GM21526 (cell line): ENCODE measurements at regions not wholly inside any gene's neighbourhood (a gene's known extent, or its start where the extent isn't known, plus 50 kb on each side); places are given as distances from the start of the nearest gene placed in this dataset.

Source experiments
- ATAC-seq: cut with Tn5 transposase; IDR thresholded peaks from one replicate; pipeline ENCODE4 v1.9.1; 2021; ENCODE audit warnings: moderate library complexity; ENCODE audit not compliant: unreplicated experiment, low FRiP score

- no peak for ATAC-seq
These were observed 220.1 kb downstream of the TEX36 start for GRCh38 chr10:125462845-125463244.

GRCh38 chr10:125460326-125460725 is 222.6 kb downstream of the TEX36 start:
- no peak for ATAC-seq

- no peak for ATAC-seq
These were observed 225.6 kb downstream of the TEX36 start for GRCh38 chr10:125457406-125457805.

DNA sequence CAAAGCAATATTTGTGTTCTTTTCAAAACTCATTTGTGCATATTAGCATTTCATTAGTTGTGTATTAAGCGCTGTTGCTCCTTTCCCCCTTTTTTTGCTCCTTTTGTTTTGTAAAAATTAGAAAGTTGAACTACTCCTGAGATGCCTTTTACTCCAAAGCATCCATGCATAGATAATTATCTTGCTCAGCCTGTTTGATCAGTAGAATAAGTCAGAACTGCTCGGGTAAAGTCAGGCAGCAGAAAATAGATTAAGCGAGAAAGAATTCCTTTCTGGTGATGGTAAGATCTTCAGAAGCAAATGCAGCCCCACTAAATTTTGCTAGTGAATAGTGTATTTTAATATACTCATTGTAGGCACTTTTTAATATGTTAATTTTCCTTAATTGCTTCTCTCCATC is 227.1 kb downstream of the TEX36 start:
- ATAC-seq, result no peak

GRCh38 chr10:125455431-125455830 is 227.5 kb downstream of the TEX36 start:
- ATAC-seq, result no peak

- ATAC-seq, result no peak
These were observed 231.6 kb downstream of the TEX36 start for GRCh38 chr10:125451319-125451718.

GRCh38 chr10:125450218-125450617 is 232.7 kb downstream of the TEX36 start:
- no peak for ATAC-seq

GRCh38 chr10:125449571-125449970 is 233.4 kb downstream of the TEX36 start:
- ATAC-seq, result no peak

GRCh38 chr10:125448596-125448995 is 234.4 kb downstream of the TEX36 start:
- no peak for ATAC-seq

DNA sequence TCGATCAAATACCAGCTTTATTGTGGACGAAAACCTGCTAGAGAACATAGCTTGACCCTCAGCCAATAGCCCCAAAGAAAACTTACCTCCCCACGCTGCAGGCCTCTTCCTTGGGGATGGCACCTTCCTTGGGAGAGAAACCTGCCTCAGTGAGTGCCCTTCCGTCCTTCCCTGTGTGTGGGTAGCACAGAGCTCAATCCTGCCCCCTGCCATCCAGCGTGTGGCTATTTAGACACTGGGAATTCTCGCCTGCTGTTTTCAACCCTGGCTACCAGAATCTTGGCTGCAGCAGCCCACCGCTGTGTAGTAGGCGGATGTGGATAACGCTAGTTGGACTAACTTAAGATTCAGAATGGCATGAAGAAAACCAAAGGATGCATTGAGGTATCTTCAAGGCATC is 238.2 kb downstream of the TEX36 start:
- ATAC-seq, result no peak

DNA sequence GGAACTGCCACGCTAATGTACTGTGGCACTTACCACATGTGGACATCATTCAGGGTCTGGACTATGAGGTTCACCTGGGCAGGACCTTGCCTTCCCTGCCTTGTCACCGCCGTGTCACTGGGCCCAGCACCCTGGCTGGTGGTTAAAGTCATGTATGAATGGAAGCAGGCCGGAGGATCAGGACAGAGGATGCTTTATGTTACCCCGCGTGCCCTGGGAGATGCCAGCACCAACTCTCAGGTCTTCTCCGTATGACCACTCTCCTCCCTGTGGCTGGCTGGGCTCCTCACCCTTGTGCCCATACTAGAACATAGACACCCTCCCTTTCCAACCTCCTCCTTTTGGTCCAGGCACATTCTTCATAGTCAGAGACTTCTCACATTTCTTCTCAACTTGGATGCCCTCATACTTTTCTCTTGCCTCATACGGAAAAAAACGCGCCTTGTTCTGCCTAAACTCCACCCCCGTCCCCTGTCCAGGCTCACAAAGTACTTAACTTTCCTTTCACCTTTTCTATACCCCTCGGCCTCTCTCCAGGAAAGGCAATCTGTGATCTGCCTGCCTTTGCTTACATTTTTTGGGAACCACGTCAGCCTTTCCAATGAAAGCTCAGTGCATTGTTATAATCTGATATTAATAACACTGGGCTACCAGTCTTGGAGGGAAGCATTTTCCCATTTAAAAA is 240.0 kb downstream of the TEX36 start:
- no peak for ATAC-seq

GRCh38 chr10:125441151-125441550 is 241.8 kb downstream of the TEX36 start:
- ATAC-seq, result no peak

DNA sequence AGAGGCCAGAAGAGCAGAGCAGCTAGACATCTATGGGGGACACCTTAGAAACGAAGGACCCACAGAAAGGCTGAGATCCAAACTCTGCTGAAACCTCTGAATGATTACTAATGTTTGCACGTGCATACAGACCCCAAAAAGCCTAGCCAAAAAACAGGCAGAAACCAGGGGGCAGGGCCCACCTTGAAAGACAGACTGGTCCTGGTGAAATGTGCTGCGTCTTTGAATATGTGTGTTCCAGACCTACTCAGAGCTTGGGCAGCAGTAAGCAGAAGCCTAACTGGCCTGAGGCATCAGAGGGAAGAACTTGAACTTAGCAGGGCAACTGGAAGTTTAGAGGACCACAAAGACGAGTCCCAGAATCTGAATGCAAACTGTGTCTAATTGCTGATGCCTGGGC is 251.8 kb downstream of the TEX36 start:
- ATAC-seq, result no peak

- no peak for ATAC-seq
These were observed 254.9 kb downstream of the TEX36 start for GRCh38 chr10:125428054-125428453.

DNA sequence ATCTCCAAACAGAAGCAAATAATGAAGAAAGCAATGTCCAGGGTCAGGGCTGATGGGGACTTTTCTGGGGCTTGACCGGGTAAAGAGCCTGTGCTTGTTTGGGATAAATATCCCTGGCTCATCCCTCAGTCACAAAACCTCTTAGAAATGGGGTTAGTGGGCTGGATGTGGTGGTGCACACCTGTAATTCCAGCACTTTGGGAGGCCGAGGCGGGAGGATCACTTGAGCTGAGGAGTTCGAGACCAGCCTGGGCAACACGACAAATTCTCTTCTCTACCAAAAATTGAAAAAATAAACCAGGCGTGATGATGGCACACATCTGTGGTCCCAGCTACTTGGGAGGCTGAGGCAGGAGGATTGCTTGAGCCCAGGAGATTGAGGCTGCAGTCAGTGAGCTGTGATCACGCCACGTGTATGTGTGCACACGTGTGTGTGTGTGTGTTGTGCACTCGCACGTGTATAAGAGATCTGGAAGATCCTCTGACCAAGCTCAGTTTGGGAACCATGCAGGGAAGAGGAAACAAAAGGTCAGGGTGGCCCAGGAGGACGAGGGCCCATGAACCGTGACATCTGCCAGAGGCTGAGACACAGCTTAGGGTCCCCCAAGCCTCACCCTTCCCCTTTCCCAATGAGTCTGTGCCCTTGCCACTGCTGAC is 258.6 kb downstream of the TEX36 start:
- no peak for ATAC-seq

- ATAC-seq, result no peak
These were observed 259.4 kb downstream of the TEX36 start for GRCh38 chr10:125423569-125423968.

- ATAC-seq, result no peak
These were observed 259.5 kb upstream of the CTBP2 start for GRCh38 chr10:125419831-125420230.

DNA sequence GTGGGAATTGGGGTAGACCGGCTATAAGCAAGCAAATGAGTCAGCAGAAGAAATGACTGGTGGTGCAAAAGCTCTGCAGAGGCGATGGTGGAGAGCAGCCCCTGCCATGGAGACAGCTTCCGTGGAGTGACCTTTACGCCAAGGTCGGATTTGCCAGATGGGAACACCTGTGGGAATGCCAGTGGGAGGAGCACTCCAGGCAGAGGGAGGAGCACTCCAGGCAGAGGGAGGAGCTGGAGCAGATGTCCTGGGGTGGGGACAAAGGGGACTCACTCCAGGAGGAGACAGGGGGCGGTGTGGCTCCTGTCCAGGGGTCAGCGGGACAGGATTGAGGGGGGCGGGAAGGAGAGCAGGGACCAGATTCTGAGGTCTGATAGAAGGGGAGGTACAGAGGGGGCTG is 258.8 kb upstream of the CTBP2 start:
- ATAC-seq, result no peak

GRCh38 chr10:125417605-125418004 is 257.2 kb upstream of the CTBP2 start:
- ATAC-seq, result no peak

DNA sequence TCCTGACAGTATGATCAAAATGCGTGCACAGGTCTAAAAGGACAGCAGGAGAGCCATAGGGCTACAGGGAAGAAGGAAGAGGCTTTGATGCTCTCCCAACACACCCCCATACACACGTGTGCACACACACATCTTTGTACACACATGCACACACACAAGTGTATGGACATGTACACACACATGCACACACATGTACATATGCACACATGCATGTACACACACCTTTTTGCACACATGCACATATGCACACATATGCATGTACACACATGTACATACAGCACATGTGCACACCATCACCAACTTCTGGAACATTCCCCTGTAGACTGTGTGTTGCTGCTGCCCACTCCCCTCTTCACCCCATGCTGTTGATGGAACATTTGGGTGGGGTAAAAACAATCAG is 255.6 kb upstream of the CTBP2 start:
- no peak for ATAC-seq

DNA sequence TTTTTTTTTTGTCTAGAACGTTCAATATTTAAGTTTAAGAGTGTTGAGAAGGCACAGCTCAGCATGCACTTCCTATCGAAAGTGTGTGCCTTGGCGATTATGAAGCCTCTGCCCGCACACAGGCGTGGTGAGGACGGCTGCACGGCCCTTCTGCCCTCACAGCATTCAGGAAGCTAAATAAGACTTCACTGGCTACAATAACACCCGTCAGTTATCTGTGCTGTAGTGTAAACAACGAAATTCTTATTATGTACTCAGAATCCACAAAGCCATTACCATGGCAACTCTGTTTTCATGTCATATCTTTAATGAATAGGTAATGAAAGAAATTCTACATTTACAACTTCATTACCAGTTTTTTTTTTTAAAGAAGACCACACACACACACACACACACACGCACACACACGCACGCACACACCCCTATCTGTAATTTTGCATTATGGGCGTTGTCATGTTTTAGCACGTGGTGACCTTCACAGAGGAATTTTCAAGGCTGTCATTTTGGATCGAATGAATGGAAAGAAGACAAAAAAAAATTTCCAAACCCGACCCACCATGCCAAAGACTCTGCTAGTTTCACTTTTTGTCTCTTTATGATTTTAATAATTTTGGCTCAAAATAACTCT is 254.8 kb upstream of the CTBP2 start:
- no peak for ATAC-seq

GRCh38 chr10:125411724-125412123 is 251.4 kb upstream of the CTBP2 start:
- ATAC-seq, result no peak
